ENCODE measurements at regions not wholly inside any gene's neighbourhood (a gene's known extent, or its start where the extent isn't known, plus 50 kb on each side); places are given as distances from the start of the nearest gene placed in this dataset.

DNA sequence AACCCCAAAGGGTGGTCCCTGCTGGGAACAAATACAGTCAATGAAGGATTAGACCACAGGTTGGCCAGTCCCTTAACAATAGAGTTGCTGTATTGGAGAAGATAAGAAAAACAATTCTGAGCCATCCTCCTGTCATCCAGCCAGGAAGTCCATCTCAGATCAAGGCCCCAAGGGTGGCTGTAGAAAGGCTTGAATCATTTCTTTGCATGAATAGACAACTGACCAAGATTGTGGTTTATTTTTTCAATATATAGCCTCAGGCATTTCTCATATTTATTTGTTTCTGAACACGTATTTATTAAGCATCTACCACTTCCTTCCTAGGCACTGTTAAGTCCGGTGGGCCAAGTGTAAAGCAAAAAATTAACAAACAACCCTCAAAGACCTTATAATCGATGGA lies 274.4 kb upstream of the SLC14A2 start:
- TF ChIP-seq, protein P1, sequence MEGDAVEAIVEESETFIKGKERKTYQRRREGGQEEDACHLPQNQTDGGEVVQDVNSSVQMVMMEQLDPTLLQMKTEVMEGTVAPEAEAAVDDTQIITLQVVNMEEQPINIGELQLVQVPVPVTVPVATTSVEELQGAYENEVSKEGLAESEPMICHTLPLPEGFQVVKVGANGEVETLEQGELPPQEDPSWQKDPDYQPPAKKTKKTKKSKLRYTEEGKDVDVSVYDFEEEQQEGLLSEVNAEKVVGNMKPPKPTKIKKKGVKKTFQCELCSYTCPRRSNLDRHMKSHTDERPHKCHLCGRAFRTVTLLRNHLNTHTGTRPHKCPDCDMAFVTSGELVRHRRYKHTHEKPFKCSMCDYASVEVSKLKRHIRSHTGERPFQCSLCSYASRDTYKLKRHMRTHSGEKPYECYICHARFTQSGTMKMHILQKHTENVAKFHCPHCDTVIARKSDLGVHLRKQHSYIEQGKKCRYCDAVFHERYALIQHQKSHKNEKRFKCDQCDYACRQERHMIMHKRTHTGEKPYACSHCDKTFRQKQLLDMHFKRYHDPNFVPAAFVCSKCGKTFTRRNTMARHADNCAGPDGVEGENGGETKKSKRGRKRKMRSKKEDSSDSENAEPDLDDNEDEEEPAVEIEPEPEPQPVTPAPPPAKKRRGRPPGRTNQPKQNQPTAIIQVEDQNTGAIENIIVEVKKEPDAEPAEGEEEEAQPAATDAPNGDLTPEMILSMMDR (conservative IDR thresholded peaks at IDR 0.05; ENCODE audit: low read depth in 2 of 2) = no peak
- TF ChIP-seq, protein P2, sequence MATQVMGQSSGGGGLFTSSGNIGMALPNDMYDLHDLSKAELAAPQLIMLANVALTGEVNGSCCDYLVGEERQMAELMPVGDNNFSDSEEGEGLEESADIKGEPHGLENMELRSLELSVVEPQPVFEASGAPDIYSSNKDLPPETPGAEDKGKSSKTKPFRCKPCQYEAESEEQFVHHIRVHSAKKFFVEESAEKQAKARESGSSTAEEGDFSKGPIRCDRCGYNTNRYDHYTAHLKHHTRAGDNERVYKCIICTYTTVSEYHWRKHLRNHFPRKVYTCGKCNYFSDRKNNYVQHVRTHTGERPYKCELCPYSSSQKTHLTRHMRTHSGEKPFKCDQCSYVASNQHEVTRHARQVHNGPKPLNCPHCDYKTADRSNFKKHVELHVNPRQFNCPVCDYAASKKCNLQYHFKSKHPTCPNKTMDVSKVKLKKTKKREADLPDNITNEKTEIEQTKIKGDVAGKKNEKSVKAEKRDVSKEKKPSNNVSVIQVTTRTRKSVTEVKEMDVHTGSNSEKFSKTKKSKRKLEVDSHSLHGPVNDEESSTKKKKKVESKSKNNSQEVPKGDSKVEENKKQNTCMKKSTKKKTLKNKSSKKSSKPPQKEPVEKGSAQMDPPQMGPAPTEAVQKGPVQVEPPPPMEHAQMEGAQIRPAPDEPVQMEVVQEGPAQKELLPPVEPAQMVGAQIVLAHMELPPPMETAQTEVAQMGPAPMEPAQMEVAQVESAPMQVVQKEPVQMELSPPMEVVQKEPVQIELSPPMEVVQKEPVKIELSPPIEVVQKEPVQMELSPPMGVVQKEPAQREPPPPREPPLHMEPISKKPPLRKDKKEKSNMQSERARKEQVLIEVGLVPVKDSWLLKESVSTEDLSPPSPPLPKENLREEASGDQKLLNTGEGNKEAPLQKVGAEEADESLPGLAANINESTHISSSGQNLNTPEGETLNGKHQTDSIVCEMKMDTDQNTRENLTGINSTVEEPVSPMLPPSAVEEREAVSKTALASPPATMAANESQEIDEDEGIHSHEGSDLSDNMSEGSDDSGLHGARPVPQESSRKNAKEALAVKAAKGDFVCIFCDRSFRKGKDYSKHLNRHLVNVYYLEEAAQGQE (IDR thresholded peaks at IDR 0.05; ENCODE audit: unreplicated experiment) = no peak
- TF ChIP-seq POLR2AphosphoS5 (IDR thresholded peaks at IDR 0.05; ENCODE audit: low read depth) = no peak
- TF ChIP-seq, protein P3, sequence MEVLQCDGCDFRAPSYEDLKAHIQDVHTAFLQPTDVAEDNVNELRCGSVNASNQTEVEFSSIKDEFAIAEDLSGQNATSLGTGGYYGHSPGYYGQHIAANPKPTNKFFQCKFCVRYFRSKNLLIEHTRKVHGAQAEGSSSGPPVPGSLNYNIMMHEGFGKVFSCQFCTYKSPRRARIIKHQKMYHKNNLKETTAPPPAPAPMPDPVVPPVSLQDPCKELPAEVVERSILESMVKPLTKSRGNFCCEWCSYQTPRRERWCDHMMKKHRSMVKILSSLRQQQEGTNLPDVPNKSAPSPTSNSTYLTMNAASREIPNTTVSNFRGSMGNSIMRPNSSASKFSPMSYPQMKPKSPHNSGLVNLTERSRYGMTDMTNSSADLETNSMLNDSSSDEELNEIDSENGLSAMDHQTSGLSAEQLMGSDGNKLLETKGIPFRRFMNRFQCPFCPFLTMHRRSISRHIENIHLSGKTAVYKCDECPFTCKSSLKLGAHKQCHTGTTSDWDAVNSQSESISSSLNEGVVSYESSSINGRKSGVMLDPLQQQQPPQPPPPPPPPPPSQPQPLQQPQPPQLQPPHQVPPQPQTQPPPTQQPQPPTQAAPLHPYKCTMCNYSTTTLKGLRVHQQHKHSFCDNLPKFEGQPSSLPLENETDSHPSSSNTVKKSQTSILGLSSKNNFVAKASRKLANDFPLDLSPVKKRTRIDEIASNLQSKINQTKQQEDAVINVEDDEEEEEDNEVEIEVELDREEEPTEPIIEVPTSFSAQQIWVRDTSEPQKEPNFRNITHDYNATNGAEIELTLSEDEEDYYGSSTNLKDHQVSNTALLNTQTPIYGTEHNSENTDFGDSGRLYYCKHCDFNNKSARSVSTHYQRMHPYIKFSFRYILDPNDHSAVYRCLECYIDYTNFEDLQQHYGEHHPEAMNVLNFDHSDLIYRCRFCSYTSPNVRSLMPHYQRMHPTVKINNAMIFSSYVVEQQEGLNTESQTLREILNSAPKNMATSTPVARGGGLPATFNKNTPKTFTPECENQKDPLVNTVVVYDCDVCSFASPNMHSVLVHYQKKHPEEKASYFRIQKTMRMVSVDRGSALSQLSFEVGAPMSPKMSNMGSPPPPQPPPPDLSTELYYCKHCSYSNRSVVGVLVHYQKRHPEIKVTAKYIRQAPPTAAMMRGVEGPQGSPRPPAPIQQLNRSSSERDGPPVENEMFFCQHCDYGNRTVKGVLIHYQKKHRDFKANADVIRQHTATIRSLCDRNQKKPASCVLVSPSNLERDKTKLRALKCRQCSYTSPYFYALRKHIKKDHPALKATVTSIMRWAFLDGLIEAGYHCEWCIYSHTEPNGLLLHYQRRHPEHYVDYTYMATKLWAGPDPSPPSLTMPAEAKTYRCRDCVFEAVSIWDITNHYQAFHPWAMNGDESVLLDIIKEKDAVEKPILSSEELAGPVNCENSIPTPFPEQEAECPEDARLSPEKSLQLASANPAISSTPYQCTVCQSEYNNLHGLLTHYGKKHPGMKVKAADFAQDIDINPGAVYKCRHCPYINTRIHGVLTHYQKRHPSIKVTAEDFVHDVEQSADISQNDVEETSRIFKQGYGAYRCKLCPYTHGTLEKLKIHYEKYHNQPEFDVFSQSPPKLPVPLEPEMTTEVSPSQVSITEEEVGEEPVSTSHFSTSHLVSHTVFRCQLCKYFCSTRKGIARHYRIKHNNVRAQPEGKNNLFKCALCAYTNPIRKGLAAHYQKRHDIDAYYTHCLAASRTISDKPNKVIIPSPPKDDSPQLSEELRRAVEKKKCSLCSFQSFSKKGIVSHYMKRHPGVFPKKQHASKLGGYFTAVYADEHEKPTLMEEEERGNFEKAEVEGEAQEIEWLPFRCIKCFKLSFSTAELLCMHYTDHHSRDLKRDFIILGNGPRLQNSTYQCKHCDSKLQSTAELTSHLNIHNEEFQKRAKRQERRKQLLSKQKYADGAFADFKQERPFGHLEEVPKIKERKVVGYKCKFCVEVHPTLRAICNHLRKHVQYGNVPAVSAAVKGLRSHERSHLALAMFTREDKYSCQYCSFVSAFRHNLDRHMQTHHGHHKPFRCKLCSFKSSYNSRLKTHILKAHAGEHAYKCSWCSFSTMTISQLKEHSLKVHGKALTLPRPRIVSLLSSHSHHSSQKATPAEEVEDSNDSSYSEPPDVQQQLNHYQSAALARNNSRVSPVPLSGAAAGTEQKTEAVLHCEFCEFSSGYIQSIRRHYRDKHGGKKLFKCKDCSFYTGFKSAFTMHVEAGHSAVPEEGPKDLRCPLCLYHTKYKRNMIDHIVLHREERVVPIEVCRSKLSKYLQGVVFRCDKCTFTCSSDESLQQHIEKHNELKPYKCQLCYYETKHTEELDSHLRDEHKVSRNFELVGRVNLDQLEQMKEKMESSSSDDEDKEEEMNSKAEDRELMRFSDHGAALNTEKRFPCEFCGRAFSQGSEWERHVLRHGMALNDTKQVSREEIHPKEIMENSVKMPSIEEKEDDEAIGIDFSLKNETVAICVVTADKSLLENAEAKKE (CRISPR knock-in tag; IDR thresholded peaks at IDR 0.05) = no peak
- TF ChIP-seq EZH2 (IDR thresholded peaks at IDR 0.05; ENCODE audit: low read depth, unreplicated experiment) = no peak
- no peak for TF ChIP-seq NANOG (IDR thresholded peaks at IDR 0.05; ENCODE audit: borderline replicate concordance)
- TF ChIP-seq EZH2phosphoT487 (IDR thresholded peaks at IDR 0.05; ENCODE audit: unreplicated experiment) = no peak
- no peak for TF ChIP-seq STAT1 (IDR thresholded peaks at IDR 0.05; ENCODE audit: unreplicated experiment)
- no peak for TF ChIP-seq CREB1 (CRISPR knock-in tag; IDR thresholded peaks at IDR 0.05; ENCODE audit: low read depth)
- TF ChIP-seq, protein P4, sequence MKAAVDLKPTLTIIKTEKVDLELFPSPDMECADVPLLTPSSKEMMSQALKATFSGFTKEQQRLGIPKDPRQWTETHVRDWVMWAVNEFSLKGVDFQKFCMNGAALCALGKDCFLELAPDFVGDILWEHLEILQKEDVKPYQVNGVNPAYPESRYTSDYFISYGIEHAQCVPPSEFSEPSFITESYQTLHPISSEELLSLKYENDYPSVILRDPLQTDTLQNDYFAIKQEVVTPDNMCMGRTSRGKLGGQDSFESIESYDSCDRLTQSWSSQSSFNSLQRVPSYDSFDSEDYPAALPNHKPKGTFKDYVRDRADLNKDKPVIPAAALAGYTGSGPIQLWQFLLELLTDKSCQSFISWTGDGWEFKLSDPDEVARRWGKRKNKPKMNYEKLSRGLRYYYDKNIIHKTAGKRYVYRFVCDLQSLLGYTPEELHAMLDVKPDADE (IDR thresholded peaks at IDR 0.05) = no peak
- TF ChIP-seq ZNF331 (CRISPR knock-in tag; IDR thresholded peaks at IDR 0.05; ENCODE audit: low read depth) = no peak
- no peak for TF ChIP-seq JUNB (IDR thresholded peaks at IDR 0.05; ENCODE audit: unreplicated experiment)
